ENCODE measurements at regions not wholly inside any gene's neighbourhood (a gene's known extent, or its start where the extent isn't known, plus 50 kb on each side); places are given as distances from the start of the nearest gene placed in this dataset.

DNA sequence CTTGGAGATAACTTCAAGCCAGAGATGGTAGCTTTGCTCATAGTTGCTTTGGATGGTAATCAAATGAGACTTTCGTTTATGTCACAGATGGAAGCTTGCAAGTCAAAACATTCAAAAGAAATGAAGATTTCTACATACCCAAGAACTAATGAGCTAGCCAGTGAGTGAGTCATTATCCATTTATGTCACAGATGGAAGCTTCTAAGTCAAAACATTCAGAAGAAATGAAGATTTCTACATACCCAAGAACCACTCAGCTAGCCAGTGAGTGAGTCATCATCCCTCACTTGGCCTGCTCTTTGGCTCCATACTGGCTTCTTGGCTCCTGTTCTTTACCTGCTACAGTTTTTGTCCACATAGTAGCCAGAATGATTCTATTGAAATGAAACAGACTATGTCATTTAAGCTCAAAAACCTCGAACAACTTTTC, 559.8 kb upstream of the CBLB start:
- Histone ChIP-seq H3K9ac (no peak overlapping the region), H3K9me2 (no peaks in the 10 kb centered on the region), H3K4me1 (ENCODE audit: control insufficient read depth in 1 of 2, insufficient read depth in 2 of 2, low read depth in 1 of 2, low read length in 1 of 2) (peaks cover 0 to 15% of the 10 kb centered on the region in 2 experiments; a peak in 3 of 4 replicates), H3K4me2 (peak overlapping the region; percentile 12; the same call in 1 of the 2 replicates), H3K79me2 (ENCODE audit: insufficient read depth) (no peaks in the 10 kb centered on the region), H4K20me1 (ENCODE audit: insufficient read depth) (no peaks in the 10 kb centered on the region), H3K36me3 (replicated peaks in 1 of 2; ENCODE audit: control insufficient read depth in 1 of 2, insufficient read depth in 2 of 2, low read length in 1 of 2) (no peaks in the 10 kb centered on the region), H3K27me3 (ENCODE audit: insufficient read depth) (no peaks in the 10 kb centered on the region), H3K4me3 (ENCODE audit: low read depth in 2 of 2, low read length in 1 of 2) (no peak overlapping the region), H3K27ac (ENCODE audit: low read depth in 2 of 2, low read length in 1 of 2) (peak overlapping the region; percentile 69 to 81; a peak in 3 of 4 replicates), H2AFZ (ENCODE audit: low read depth) (no peak overlapping the region), H3F3A (replicated peaks; ENCODE audit: insufficient read depth) (peaks cover 18% of the 10 kb centered on the region), H3K9me3 (no peaks in the 10 kb centered on the region)
- POLR2A ChIA-PET = no interaction called here
- WGBS (ENCODE audit: low lambda C conversion rate) = 6% methylated on average over 2 of the region's 2 CpGs
- CTCF ChIA-PET = interaction anchor here (2.0 kb wide), 1 partner anchor 12 kb away, joined by 6 read pairs; no protein-coding TSS in a partner anchor
- DNase-seq = peak; percentile 7
- TF ChIP-seq TEAD4 (IDR thresholded peaks at IDR 0.05; ENCODE audit: borderline replicate concordance, insufficient read depth) = peak; percentile 99
- TF ChIP-seq YY1 (IDR thresholded peaks at IDR 0.05; ENCODE audit: low read depth) = peak; percentile 56; the same call in 1 of the 2 replicates
- peak; percentile 99 for TF ChIP-seq NFIC (IDR thresholded peaks at IDR 0.05; ENCODE audit: borderline replicate concordance)
- TF ChIP-seq MXI1 (IDR thresholded peaks at IDR 0.05; ENCODE audit: low read depth, low read length) = no peak
- peak; percentile 76 for TF ChIP-seq POLR2AphosphoS5 (IDR thresholded peaks at IDR 0.05; ENCODE audit: low read depth, low read length)
- no peak for TF ChIP-seq TAF1 (IDR thresholded peaks at IDR 0.05; ENCODE audit: borderline replicate concordance, low read depth, low read length)
- no peak for TF ChIP-seq RCOR1 (IDR thresholded peaks at IDR 0.05; ENCODE audit: low read length)
- TF ChIP-seq FOSL2 (IDR thresholded peaks at IDR 0.05; ENCODE audit: borderline replicate concordance, low read depth) = peak; percentile 98
- no peak for TF ChIP-seq EZH2phosphoT487 (IDR thresholded peaks at IDR 0.05; ENCODE audit: borderline replicate concordance, low read depth)
- peak; percentile 95 for TF ChIP-seq FOXM1 (IDR thresholded peaks at IDR 0.05; ENCODE audit: low read depth)
- TF ChIP-seq NRF1 (IDR thresholded peaks at IDR 0.05; ENCODE audit: low read depth, low read length) = no peak
- no peak for TF ChIP-seq ELF1 (IDR thresholded peaks at IDR 0.05)
- TF ChIP-seq EP300 (IDR thresholded peaks at IDR 0.05; ENCODE audit: borderline replicate concordance in 1 of 2, low read depth in 1 of 2, low read length in 1 of 2) = peak; percentile 74 to 99
- TF ChIP-seq, protein P1, sequence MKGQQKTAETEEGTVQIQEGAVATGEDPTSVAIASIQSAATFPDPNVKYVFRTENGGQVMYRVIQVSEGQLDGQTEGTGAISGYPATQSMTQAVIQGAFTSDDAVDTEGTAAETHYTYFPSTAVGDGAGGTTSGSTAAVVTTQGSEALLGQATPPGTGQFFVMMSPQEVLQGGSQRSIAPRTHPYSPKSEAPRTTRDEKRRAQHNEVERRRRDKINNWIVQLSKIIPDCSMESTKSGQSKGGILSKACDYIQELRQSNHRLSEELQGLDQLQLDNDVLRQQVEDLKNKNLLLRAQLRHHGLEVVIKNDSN (IDR thresholded peaks at IDR 0.05; ENCODE audit: borderline replicate concordance, low read depth) = 0 out of 2 replicates have a peak, but pooled peaks have one; percentile 30
- TF ChIP-seq JUND (IDR thresholded peaks at IDR 0.05) = peak; percentile 99
- TF ChIP-seq, protein P2, sequence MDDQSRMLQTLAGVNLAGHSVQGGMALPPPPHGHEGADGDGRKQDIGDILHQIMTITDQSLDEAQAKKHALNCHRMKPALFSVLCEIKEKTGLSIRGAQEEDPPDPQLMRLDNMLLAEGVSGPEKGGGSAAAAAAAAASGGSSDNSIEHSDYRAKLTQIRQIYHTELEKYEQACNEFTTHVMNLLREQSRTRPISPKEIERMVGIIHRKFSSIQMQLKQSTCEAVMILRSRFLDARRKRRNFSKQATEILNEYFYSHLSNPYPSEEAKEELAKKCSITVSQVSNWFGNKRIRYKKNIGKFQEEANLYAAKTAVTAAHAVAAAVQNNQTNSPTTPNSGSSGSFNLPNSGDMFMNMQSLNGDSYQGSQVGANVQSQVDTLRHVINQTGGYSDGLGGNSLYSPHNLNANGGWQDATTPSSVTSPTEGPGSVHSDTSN (IDR thresholded peaks at IDR 0.05) = peak; percentile 96
- 0 out of 2 replicates have a peak, but pooled peaks have one; percentile 10 for TF ChIP-seq SMC3 (IDR thresholded peaks at IDR 0.05; ENCODE audit: low read depth, low read length)
- no peak for TF ChIP-seq CHD2 (IDR thresholded peaks at IDR 0.05; ENCODE audit: low read length, partially characterized antibody)
- 0 out of 2 replicates have a peak, but pooled peaks have one; percentile 19 for TF ChIP-seq SIN3A (IDR thresholded peaks at IDR 0.05; ENCODE audit: borderline replicate concordance, low read depth, low read length)
- TF ChIP-seq, protein P3, sequence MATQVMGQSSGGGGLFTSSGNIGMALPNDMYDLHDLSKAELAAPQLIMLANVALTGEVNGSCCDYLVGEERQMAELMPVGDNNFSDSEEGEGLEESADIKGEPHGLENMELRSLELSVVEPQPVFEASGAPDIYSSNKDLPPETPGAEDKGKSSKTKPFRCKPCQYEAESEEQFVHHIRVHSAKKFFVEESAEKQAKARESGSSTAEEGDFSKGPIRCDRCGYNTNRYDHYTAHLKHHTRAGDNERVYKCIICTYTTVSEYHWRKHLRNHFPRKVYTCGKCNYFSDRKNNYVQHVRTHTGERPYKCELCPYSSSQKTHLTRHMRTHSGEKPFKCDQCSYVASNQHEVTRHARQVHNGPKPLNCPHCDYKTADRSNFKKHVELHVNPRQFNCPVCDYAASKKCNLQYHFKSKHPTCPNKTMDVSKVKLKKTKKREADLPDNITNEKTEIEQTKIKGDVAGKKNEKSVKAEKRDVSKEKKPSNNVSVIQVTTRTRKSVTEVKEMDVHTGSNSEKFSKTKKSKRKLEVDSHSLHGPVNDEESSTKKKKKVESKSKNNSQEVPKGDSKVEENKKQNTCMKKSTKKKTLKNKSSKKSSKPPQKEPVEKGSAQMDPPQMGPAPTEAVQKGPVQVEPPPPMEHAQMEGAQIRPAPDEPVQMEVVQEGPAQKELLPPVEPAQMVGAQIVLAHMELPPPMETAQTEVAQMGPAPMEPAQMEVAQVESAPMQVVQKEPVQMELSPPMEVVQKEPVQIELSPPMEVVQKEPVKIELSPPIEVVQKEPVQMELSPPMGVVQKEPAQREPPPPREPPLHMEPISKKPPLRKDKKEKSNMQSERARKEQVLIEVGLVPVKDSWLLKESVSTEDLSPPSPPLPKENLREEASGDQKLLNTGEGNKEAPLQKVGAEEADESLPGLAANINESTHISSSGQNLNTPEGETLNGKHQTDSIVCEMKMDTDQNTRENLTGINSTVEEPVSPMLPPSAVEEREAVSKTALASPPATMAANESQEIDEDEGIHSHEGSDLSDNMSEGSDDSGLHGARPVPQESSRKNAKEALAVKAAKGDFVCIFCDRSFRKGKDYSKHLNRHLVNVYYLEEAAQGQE (IDR thresholded peaks at IDR 0.05; ENCODE audit: low read depth, low read length) = 0 out of 2 replicates have a peak, but pooled peaks have one; percentile 53
- TF ChIP-seq, protein P4, sequence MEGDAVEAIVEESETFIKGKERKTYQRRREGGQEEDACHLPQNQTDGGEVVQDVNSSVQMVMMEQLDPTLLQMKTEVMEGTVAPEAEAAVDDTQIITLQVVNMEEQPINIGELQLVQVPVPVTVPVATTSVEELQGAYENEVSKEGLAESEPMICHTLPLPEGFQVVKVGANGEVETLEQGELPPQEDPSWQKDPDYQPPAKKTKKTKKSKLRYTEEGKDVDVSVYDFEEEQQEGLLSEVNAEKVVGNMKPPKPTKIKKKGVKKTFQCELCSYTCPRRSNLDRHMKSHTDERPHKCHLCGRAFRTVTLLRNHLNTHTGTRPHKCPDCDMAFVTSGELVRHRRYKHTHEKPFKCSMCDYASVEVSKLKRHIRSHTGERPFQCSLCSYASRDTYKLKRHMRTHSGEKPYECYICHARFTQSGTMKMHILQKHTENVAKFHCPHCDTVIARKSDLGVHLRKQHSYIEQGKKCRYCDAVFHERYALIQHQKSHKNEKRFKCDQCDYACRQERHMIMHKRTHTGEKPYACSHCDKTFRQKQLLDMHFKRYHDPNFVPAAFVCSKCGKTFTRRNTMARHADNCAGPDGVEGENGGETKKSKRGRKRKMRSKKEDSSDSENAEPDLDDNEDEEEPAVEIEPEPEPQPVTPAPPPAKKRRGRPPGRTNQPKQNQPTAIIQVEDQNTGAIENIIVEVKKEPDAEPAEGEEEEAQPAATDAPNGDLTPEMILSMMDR (IDR thresholded peaks at IDR 0.05) = no peak
- TF ChIP-seq TCF12 (IDR thresholded peaks at IDR 0.05) = peak; percentile 98
- TF ChIP-seq GATA2 (CRISPR knock-in tag; IDR thresholded peaks at IDR 0.05) = no peak
- TF ChIP-seq RXRA (IDR thresholded peaks at IDR 0.05; ENCODE audit: borderline replicate concordance, low read depth) = peak; percentile 79; the same call in 1 of the 2 replicates
- no peak for TF ChIP-seq RAD21 (IDR thresholded peaks at IDR 0.05; ENCODE audit: low read length)
- TF ChIP-seq, protein P5, sequence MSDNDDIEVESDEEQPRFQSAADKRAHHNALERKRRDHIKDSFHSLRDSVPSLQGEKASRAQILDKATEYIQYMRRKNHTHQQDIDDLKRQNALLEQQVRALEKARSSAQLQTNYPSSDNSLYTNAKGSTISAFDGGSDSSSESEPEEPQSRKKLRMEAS (IDR thresholded peaks at IDR 0.05; ENCODE audit: low read depth) = peak; percentile 28; the same call in 1 of the 2 replicates

Measured in SK-N-SH (cell line).